IMR-90 (cell line): ENCODE measurements at regions not wholly inside any gene's neighbourhood (a gene's known extent, or its start where the extent isn't known, plus 50 kb on each side); places are given as distances from the start of the nearest gene placed in this dataset.

Source experiments
- BHLHE40 ChIP-seq: fragments of 150-350 bp; IDR thresholded peaks from 2 replicates; pipeline ENCODE4 v1.6.1; 2016; ENCODE audit warnings: mild to moderate bottlenecking, low read depth, low read length
- CEBPB ChIP-seq: IDR thresholded peaks from 2 replicates; pipeline ENCODE4 v1.6.1; 2012; ENCODE audit warnings: low read depth, low read length, improper control_type of control experiment
- CHD1 ChIP-seq: IDR thresholded peaks from 2 replicates; pipeline ENCODE4 v1.6.1; 2012; ENCODE audit warnings: low read depth, low read length, improper control_type of control experiment
- CTCF ChIP-seq: conservative IDR thresholded peaks from 2 replicates; pipeline ENCODE4 v1.5.1; 2012; ENCODE audit warnings: mild to moderate bottlenecking, low read depth, low read length, improper control_type of control experiment
- MAFK ChIP-seq: IDR thresholded peaks from 2 replicates; pipeline ENCODE4 v1.6.1; 2012; ENCODE audit warnings: low read depth, low read length, improper control_type of control experiment
- MAZ ChIP-seq: IDR thresholded peaks from 2 replicates; pipeline ENCODE4 v1.6.1; 2012; ENCODE audit warnings: low read depth, mild to moderate bottlenecking, low read length, improper control_type of control experiment, moderate library complexity, borderline replicate concordance
- MXI1 ChIP-seq: IDR thresholded peaks from 2 replicates; pipeline ENCODE4 v1.6.1; 2012; ENCODE audit warnings: low read depth, mild to moderate bottlenecking, low read length, moderate library complexity, borderline replicate concordance
- NFE2L2 ChIP-seq: fragments of 150-350 bp; IDR thresholded peaks from 2 replicates; pipeline ENCODE4 v1.6.1; 2016; ENCODE audit warnings: low read depth, mild to moderate bottlenecking, low read length
- POLR2A ChIP-seq: IDR thresholded peaks from 2 replicates; pipeline ENCODE4 v1.6.1; 2012; ENCODE audit warnings: mild to moderate bottlenecking, low read depth, low read length
- RCOR1 ChIP-seq: IDR thresholded peaks from 2 replicates; pipeline ENCODE4 v1.6.1; 2012; ENCODE audit warnings: mild to moderate bottlenecking, low read length, improper control_type of control experiment; ENCODE audit not compliant: insufficient replicate concordance
- RFX5 ChIP-seq: IDR thresholded peaks from 2 replicates; pipeline ENCODE4 v1.8.0; 2012; ENCODE audit warnings: low read depth, mild to moderate bottlenecking, low read length, moderate library complexity
- SMC3 ChIP-seq: fragments of 150-350 bp; IDR thresholded peaks from 2 replicates; pipeline ENCODE4 v1.6.1; 2016; ENCODE audit warnings: low read depth, mild to moderate bottlenecking, antibody characterized with exemption, low read length, moderate library complexity
- TF ChIP-seq, protein P1 (sequence below): fragments of 150-350 bp; IDR thresholded peaks from 2 replicates; pipeline ENCODE4 v1.6.1; 2017; ENCODE audit warnings: mild to moderate bottlenecking, antibody characterized with exemption, low read length, low read depth

GRCh38 chr4:18666322-18666721 is 644.8 kb upstream of the LCORL start:
- TF ChIP-seq RFX5: no peak
- no peak for TF ChIP-seq POLR2A
- no peak for TF ChIP-seq CTCF
- TF ChIP-seq MAFK: peak; percentile 49
- no peak for TF ChIP-seq SMC3
- TF ChIP-seq MAZ: no peak
- TF ChIP-seq, protein P1, sequence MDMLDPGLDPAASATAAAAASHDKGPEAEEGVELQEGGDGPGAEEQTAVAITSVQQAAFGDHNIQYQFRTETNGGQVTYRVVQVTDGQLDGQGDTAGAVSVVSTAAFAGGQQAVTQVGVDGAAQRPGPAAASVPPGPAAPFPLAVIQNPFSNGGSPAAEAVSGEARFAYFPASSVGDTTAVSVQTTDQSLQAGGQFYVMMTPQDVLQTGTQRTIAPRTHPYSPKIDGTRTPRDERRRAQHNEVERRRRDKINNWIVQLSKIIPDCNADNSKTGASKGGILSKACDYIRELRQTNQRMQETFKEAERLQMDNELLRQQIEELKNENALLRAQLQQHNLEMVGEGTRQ: no peak
- no peak for TF ChIP-seq CEBPB
- no peak for TF ChIP-seq CHD1
- TF ChIP-seq MXI1: no peak
- no peak for TF ChIP-seq NFE2L2
- TF ChIP-seq RCOR1: no peak
- no peak for TF ChIP-seq BHLHE40
